NOMO-1 (cell line): ENCODE measurements at regions not wholly inside any gene's neighbourhood (a gene's known extent, or its start where the extent isn't known, plus 50 kb on each side); places are given as distances from the start of the nearest gene placed in this dataset.
A peak's percentile ranks its signal among the peaks of the same experiment; 100 is the strongest.
"Not testable (repeated sequence)": the region's sequence is repeated elsewhere in the genome, so short reads cannot be mapped to it uniquely, and the experiment has no call there.

ENCODE experiments used
- DNase-seq, 2 experiments: peaks; one replicate each; lab custom pipeline; 2025; ENCODE audit not compliant: unreplicated experiment in 2 of 2; lab: John Stamatoyannopoulos, UW

DNA sequence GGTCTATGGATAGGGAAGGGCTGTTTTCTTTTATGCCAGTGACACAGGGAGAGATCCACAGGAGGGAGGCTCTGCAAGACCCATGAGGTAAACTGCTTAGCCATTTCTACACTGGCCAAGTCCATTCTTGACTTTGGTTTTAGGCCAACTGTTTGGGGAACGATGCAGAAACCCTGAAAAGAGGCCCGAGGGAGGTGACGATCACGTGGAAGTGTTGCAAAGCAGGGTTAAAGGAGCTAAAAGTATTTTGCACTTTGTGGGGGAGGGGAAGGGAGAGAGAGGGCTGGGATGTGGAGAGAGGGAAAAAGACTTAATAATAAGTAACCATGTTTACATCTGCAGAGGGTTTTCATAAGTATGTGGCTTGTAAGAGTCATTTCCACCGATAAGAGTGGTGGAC, 239.7 kb downstream of the EMX2 start:
- no peak for DNase-seq

DNA sequence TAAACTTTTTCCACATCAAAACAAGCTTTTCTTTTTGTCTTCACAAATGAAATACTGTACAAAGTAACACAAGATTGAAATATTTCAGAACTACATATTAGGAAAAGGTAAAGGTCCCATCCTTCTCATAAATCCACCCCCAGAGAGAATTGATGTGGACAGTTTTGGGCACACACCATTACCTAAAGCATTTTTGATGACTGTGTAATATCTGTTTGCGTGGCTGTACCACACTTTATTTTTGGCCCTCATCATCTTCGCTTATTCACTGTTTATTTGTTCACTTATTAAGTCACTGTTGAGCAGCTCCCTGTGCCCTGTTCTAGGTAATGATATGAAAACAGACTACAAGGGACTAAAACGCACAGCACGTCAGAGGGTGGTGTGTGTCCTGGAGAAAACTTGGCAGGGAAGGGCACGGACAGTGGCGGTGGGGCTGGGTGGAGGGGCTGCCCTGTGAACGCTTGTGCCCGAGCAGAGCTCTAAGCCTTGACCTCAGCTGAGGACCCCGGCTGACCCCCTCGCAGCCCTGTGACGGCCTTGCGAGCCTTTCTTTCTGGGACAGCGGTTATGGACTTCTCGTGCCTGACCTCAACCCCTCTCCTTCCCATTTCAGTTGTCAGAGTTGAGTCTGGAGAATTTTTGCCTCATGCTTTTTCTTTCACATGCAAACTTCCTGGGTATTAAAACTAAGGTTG, 241.3 kb downstream of the EMX2 start:
- no peak for DNase-seq

DNA sequence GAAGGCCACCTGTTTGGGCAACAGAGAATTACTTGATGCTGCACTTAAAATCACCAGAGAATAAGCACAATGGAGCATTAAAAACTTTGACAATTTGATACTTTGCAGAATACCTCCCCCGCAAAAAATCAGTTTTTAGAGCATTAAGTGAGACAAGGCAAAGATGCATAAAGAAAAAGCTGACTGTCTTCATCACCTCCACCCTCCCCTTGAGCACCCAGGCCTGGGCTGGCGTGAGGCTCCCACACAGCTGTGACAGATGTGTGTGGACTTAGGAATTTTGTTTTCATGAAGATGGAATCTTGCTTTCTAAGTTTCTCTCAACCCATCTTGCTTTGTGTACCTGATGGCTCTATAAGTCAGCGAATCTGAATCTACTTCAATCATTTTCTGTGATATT, 242.2 kb downstream of the EMX2 start:
- no peak for DNase-seq

DNA sequence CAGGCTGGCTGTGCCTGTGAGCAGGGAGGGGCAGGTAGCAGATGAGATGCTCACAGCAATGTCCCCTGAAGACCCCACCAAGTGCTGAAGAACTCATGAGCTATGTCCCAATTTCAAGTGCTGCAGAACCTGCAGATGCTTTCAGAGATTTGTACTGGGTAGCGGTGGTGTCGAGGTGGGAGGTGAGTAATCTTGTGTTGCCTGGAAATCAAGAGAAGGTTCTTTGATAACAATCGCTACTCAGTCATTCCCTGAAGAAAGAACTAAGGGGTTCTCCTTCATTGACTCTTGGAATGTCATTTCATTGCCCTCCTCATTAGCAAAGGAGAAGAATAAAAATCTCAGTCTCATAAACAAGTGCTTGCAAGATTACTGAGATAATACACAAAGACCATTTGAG, 246.4 kb downstream of the EMX2 start:
- no peak for DNase-seq

DNA sequence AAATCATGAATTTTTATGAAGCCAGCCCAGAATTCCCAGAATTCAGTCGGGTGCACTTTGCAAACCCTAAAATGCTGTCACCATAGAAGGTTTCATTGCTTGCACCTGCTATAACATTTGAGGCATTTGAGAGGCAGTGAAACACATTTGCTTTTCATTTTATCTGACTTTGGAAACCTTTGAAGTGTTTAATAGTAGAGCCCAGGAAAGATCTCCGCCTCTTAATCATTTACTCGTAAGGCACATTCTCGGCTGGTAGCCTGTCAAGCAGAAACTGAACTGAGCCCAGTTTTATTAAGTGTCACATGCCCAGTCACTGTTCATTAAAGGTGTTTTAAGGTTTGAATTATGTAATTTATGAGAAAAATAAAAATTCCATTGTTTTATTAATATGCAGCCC, 247.6 kb downstream of the EMX2 start:
- DNase-seq = no peak

DNA sequence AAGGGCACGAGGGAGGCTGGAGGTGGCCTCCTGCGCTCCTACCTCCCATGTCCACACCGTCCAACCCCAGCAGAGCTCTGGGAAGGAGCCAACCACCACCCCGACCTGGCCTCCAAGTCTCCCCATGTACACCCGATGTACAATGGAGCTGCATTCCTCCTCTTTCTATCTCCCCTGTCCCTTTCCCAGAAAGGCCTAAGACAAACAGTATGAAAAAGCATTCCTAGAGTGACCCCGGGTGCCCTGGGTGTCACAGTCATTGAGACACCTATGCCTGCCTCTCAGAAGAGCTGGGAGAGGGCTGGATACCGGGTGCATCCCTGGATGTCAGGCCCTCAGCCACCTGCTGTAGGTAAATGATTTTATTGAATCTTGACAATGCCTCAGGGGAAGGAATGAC, 248.1 kb downstream of the EMX2 start:
- DNase-seq = no peak

DNA sequence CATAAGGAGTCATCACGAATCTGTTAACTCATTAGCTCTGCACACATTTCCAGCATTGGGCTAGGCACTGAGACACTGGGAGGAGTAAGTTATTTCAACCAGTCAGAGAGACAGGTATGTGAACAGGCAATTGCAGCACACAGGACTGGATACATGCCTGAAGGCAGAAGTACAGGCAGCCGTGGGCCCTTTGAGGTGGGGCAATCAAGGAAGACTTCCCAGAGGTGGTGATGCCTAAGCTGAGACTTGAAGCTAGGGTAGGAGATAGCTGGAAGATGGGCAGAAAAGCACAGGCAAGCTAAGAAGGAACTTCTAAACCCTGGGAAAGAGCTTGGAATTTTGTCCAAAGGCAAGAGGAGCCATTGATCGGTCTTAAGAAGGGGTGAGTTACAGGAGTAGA, 249.7 kb downstream of the EMX2 start:
- DNase-seq = no peak

DNA sequence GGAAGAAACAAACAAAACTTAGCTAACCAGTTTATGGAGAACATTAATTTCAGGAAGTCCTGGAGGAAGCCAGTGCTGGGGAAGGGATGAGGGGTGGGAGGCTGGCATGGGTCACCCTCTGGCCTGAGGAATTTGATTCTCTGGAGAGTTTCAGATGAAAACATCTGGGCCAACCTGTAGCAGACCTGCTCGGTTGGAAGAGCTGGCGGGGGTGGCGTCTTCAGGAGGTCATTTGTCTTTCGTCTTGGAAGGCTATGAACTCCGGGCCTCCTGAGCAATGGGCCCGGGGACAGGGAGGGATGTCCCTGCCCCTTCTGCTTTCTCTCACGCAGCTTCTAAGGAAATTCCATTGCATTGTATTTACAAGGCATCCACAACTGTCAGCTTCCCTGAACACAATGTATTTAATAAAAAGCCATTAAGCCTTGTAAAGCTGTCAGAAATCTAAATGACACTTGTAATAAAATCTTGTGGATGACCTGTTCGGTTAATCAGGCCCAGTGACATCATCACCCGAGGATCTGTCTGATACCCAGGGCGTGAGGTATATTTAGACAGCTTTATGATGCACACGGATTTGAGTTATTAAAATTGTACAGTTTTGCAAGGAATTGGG, 250.5 kb downstream of the RAB11FIP2 start:
- DNase-seq = no peak

DNA sequence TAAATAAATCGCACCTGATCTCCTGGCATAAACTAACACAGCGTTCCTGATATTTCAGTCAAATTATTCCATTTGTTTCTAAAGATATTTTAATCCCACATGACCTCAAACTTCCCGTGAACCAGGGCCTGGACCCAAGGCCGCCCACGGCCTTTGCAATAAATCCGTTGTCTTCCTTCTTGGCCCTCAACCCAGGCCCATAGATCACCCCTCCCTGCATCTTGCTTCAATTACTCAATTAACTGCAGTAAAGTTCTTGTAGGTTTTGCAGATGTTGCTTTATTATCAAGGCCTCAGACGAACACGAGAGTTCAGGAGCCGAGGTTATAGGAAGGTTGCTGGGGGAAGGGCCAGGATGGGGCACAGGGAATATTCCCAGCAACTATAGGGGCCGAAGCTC, 249.4 kb downstream of the RAB11FIP2 start:
- DNase-seq = no peak

DNA sequence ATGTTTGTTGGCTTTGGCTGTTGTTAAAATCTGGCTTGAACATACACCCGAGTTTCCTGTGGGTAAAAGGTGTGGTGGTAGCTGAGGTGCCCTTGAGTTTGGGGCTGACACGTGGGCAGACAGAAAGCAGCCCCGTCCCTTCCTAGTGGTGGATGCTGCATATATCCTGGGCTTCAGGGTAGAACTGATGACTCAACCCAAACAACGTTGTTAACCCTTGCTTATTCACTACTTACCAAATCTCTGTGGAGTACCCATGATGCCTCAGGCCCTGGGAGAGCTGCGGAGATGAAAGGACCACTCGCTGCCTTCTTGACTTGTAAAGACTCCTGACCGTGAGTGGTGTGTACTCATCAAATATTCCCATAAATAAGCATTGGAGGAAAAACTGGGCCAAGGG, 245.1 kb downstream of the RAB11FIP2 start:
- no peak for DNase-seq

DNA sequence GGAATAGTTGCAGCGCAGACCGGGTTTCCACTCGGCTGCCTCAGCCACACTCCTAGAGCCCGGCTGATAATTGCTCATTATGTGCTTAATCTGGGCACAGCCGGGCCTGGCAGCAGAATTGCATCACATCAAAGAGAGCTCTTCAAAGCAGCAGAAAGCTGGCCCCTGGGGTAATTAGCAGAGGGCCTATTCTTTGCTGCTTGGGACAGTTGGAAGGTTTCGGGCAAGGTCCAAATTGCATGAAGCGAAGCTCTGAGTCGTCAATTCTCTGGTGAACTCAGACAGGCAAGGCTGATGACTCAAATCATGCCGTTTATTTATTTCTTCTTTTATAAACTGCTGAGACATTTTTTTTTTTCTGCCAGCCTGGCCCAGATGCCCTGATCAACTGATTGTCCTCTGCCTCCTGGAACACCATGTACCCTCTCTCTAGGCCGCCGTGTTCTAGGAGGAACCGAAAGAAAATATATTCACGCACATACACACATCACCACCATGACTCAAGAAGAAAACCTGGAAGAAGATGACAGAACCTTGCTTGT, 242.2 kb downstream of the RAB11FIP2 start:
- peak in 1 of 2 experiments; percentile 7 for DNase-seq

DNA sequence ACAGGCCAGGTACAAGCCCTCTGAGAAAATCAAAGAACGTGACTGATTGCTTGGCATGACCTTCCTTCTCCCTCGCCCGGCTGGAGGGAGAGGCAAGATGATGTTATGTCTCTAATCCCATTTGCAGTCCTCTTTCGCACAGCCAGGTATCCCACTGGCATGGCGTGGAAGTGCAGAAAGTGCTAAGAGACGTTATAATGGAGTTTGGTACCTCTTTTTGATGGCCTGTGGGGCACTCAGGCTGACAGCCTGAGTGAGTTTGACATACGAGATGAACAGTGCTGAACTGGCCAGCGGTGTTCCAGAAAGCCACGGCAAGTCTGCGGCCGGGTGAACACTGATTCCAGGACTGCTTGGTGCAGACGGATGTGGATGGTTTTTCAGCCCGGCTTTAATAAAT, 241.6 kb downstream of the RAB11FIP2 start:
- DNase-seq = no peak

DNA sequence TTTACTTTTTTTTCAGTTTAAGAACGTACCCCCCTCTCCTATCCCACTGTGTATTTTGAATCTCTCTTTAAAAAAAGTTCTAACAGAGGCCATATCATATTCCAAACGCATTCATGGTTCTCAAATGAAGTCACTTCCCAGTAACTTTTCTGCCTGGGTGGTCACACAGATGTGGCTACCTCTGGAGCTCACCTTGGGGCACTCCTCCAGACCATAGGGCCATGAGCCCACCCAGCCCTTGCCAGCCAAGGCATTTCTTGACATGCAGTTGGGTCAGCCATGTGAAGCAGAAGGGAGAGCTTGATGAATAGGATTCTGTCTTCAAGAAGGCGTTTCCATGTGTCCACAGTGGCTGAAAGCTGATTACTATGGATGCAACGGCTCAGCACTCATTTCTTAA, 239.3 kb downstream of the RAB11FIP2 start:
- no peak for DNase-seq

DNA sequence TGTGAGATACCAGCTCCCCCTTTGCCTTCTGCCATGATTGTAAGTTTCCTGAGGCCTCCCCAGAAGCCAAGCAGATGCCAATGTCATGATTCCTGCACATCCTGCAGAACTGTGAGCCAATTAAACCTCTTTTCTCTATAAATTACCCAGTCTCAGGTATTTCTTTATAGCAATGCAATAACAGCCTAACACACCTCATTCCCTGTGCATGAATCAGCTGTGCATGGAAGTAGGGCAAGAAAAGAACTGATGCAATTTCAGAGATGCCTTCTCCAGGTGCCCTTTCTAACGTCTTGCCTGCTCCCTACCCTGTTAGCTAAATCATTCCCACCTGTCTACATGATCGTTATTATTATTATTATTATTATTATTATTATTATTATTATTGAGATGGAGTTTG, 230.9 kb downstream of the RAB11FIP2 start:
- not testable (repeated sequence) for DNase-seq

DNA sequence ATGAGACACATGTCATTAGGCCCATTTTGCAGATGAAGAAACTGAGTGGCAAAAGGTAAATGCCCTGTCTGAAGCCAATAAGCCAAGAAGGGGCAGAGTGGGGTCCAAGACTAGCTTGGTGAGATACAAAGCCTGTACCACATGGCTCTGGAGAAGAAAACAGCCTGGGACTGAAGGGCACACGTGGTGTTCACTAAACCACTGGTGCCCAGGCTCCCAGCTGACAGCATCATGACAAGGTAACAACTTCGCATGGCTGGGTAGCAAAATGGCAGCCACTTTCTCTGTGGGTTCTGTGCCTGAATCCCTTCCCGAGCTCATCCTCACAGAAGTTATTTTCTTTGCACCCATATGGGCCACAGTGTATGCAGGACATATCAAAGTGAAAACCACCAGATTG, 229.6 kb downstream of the RAB11FIP2 start:
- no peak for DNase-seq

DNA sequence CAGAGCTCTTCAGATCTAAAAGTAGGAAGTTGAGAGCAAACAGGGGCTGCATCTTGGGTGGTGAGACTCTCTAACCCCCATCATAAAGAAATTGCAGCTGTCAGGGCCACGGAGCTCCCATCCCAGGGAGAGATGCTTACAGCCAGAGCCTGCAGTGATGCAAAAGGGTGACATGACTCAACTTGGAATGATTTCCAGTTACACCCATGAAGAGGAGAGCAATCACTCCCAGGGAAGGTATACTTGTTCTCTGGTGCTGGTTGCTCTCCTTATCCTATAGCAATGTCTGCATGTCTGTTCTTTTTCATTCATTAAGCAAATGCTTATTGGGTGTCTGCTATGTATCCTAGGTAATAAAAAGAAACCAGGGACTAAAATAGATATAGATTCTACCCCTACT, 228.0 kb downstream of the RAB11FIP2 start:
- no peak for DNase-seq

DNA sequence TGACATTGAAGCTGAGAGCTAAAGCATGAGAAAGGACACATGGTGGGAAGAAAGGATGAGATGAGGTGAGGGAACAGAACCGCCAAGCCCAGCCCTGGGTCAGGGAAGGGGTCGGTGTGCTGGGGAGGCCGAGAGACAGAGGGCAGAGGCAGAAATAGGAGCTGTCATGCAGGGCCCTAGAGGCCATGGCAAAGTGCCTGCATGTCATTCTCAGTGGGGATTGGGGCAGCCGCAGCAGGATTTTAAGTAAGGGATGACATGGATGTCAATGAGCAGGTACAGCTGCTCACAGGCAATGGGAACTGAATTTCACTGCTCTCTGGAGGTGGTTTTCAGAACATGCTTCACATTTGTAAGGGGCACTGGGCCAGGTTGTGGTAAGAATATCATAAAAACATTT, 227.4 kb downstream of the RAB11FIP2 start:
- no peak for DNase-seq

DNA sequence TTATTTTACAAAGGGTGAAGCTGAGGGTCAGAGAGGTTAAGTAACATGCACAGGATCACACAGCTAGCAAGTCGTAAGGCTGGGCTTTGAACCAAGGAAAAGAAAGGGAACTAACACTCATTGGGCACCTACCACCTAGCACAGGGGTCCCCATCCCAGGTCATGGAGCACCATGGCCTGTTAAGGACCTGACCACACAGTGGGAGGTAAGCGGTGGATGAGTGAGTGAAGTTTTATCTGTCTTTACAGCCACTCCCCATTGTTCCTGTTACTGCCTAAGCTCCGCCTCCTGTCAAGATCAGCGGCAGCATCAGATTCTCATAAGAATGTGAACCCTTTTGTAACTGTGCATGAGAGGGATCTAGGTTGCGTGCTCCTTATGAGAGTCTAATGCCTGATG, 222.8 kb downstream of the RAB11FIP2 start:
- no peak for DNase-seq

DNA sequence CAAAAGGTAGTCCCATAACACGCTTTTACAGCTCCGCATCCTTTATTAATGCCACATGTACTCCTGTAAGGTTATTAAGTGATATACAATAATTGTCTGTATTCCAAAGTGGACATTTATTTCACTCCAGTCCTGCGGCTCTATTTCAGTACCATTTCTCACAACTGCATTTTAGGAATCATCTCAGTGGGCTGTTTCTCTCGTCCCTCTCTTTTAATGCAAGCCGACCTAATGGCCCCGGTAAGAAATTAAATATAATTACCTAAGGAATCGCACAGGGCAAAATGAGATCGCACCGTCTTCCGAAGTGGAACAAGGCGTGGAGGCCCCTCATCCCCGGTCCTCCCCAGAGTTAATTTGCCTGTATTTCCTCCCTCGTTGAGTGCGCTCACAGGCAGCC, 216.5 kb downstream of the RAB11FIP2 start:
- no peak for DNase-seq

DNA sequence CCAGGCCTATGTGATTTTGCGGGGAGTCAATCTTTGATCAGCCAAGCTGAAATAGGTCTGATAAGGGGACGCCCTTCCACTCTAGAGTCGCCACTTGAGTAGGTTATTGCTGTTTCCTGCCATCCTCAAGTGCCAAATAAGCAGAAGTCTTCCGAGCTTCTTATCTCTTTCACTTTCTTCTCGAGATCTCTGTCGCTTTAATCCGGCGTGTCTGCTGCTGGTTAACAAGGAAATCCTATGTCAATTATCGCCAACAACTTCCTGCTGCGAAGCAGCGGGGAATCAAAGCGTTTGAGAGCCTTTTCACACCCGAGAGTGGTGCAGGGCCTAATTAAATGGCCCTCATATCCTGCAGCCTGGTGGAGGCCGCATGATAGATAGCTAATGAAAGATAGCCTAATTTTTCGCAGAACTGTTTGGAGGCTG, 215.9 kb downstream of the RAB11FIP2 start:
- peak in 1 of 2 experiments; percentile 32 for DNase-seq

DNA sequence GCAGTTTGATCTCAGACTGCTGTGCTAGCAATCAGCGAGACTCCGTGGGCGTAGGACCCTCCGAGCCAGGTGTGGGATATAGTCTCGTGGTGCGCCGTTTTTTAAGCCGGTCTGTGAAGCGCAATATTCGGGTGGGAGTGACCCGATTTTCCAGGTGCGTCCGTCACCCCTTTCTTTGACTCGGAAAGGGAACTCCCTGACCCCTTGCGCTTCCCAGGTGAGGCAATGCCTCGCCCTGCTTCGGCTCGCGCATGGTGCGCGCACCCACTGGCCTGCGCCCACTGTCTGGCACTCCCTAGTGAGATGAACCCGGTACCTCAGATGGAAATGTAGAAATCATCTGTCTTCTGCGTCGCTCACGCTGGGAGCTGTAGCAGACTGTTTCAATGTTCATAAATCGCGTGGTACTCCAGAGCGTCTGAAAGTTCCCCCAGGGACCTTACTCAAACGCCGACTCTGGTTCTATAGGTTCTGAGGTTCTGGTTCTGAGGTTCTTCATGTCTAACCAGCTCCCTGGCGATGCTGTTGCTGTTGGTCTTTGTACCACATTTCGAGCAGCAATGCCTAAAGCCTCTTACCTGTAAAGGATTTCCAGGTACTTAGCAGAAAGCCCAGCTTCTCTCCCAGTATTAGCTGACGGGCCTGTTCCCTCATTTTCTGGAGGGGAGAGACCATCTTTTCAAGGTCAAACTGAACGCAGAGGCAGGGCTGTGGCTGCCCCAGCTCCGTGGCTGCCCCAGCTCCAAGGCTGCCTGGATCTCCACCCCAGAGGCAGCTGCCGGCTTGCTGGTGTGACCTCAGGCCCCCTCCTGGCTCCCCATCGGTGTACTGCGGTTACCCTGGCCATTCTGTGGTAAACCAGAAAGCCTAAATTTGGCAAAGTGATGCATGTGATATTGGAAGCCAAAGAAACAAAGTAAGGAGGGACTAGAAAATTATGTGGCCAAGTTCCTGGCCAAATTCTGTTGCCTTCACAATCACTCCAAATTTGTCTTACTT, 207.9 kb downstream of the RAB11FIP2 start:
- DNase-seq = not testable (repeated sequence)
